ENCODE measurements at regions not wholly inside any gene's neighbourhood (a gene's known extent, or its start where the extent isn't known, plus 50 kb on each side); places are given as distances from the start of the nearest gene placed in this dataset.
"Not testable (repeated sequence)": the region's sequence is repeated elsewhere in the genome, so short reads cannot be mapped to it uniquely, and the experiment has no call there.

DNA sequence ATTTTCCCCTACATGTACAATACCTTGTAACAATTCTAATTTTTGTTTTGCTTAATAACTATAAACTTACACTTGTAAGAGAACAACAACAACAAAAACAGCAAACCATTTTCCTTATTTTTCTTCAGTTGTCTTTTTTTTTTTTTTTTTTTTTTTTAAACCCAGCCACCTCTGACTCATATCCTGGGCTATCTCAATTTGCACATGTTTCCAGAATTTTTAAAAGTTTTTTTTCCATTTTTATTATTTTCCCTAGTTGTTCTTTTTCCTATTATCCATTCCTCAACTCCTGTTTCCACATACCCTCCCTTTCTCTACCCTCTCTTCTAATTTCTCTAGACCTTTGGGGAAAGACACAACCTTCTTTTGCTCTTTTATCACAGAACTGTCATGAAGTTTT, 112.5 kb downstream of the EFEMP1 start:
- no peak for DNase-seq

DNA sequence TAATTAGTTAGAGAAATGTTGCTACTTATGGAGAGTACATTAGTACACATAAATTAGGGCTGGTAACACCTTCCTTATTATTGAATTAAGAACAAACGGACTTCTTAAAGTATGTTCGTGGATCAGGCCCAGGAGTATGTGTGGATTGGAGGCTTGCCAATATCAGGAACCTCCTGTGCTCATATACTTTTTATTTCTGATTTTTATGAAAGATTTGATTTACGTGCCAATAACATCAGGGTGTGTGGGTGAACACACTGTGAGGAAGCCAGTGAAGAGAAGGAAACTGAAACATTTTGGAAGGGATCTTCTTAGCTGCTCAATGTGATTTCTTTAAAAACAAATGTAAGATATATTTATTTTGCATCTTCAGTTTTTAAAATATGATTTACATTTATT, 113.0 kb downstream of the EFEMP1 start:
- DNase-seq, result no peak

- DNase-seq, result no peak
Observed at GRCh38 chr2:55809875-55810621, 113.5 kb downstream of the EFEMP1 start.

DNA sequence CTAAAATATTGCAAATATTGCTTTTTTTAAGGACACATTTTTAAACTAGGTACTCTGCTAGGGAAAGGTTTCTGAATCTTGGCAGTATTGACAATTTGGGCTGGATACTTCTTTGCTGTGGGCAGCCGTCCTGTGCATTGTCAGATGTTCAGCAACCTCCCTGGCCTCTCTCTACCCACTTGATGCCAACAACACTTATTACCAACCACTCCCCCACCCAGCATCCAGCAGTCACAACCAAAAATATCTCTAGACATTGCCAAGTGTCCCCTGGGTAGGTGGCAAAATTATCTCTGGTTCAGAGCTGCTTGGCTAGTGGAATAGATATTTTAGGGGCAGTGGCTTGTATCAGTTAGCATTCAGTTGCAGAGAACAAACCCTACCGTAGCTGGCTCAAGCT, 114.3 kb upstream of the PNPT1 start:
- no peak for DNase-seq

- DNase-seq, result no peak
Observed at GRCh38 chr2:55805686-55806085, 112.0 kb upstream of the PNPT1 start.

DNA sequence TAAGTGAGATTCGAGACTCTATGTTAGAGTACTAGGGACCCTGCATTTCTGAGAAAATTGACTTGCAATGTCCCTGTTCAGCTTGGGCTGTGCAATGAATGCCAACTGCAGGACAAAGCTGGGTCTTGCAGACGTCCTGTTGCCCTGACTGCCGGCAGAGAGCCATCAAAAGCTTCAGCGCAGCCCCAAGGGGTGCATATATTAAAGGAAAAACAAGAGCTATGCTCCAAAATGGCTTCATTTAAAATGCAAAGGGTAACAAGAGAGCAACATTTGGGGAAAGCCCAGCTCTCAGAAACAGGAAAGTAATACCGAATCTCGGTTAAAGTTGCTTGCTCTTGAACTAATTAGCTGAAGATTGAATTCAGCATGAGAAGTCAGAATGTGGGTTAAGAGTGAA, 110.9 kb upstream of the PNPT1 start:
- DNase-seq, result no peak

DNA sequence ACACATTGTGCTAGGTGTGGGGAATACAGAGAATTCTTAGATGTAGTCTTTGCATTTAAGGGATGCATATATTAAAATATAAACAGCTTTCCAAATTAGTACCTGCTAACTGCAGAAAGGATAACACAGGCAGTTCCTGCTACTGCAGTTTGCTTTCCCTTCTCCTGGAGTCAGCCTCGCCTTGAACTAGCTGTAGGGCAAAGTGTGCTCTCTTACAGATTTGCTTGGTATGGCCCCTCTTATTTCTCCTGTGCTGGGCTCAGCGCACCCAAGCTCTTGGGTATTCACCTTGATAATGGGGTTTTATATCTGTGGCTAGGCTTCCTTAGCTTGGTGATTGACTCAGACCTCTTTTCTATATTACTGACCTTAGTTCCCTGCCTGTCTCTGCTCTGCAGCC, 108.4 kb upstream of the PNPT1 start:
- no peak for DNase-seq

- DNase-seq, result no peak
Observed at GRCh38 chr2:55801436-55801835, 107.8 kb upstream of the PNPT1 start.

DNA sequence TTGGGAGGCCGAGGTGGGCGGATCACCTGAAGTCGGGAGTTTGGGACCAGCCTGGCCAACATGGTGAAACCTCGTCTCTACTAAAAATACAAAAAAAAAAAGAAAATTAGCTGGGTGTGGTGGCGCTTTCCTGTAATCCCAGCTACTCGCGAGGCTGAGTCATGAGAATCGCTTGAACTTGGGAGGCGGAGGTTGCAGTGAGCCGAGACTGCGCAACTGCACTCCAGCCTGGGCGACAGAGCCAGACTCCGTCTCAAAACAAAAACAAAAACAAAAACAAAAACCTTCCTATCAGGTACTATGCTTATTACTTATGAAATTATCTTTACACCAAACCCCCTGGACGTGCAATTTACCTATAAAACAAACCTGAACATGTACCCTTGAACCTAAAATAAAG, 106.0 kb upstream of the PNPT1 start:
- DNase-seq, result not testable (repeated sequence)

DNA sequence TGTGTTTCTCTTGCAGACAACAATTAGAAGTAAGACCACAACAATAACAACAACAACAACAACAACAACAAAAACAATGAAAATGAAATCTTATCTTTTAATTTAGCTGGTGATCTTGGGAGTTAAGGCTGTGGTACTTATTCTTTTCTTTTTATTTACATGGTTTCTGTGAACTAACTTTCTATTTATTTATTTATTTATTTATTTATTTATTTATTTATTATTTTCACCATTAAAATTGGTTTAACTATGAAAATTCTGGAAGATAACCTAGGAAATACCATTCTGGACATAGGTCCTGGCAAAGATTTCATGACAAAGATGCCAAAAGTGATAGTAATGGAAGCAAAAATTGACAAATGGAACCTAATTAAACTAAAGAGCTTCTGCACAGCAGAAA, 102.5 kb upstream of the PNPT1 start:
- DNase-seq, result no peak

DNA sequence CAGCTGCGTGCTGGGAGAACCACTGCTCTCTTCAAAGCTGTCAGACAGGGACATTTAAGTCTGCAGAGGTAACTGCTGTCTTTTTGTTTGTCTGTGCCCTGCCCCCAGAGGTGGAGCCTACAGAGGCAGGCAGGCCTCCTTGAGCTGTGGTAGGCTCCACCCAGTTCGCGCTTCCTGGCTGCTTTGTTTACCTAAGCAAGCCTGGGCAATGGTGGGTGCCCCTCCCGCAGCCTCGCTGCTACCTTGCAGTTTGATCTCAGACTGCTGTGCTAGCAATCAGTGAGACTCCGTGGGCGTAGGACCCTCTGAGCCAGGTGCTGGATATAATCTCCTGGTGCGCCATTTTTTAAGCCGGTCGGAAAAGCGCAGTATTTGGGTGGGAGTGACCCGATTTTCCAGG, 100.0 kb upstream of the PNPT1 start:
- not testable (repeated sequence) for DNase-seq

DNA sequence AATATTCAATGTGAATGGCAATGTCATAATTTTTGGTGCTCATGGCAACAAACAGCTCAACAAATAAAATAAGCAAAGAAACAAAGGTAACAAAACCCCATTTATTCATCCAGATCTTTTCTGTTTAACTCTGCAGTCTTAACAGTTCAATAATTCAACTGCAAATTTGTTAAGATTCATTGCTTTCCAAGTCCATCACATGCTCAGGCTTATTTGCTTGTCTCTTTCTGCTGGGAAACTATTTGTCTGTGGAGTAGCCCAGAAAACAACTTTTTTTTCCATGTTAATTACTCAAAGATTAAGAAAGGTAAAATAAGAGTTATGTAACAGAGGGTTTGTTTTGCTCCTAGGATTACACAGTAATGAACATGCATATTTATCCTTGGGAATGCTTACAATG, 92.6 kb upstream of the PNPT1 start:
- DNase-seq, result no peak

DNA sequence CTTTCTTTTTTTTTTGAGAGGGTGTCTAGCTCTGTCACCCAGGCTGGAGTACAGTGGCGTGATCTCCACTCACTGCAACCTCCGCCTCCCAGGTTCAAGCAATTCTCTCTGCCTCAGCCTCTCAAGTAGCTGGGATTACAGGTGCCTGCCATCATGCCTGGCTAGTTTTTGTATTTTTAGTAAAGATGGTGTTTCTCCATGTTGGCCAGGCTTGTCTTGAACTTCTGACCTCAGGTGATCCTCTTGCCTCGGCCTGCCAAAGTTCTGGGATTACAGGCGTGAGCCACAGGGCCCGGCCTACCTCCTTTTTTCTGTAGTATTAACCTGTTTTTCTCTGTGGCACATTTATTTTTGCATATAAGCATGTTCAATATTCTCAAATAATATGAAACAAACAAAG, 90.1 kb upstream of the PNPT1 start:
- DNase-seq, result not testable (repeated sequence)

- no peak for DNase-seq
Observed at GRCh38 chr2:55782528-55783173, 89.0 kb upstream of the PNPT1 start.

DNA sequence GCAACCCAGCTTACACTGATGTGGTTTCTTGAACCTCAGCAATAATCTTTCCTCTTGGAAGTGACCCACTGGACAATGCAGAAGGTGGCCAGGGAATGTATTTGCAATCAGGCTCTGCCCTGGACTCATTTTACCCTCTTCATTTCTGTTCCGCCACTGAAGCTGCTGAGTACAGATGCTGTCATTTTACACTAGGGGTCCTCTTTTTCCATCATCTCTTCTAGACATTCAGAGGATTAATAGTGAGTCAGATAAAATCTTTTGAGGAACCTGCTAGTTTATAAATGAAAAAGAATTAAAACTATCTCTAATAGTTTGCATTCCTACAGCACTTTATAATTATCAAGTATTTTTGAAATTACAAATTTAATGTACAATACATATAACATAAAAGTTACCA, 87.9 kb upstream of the PNPT1 start:
- no peak for DNase-seq

DNA sequence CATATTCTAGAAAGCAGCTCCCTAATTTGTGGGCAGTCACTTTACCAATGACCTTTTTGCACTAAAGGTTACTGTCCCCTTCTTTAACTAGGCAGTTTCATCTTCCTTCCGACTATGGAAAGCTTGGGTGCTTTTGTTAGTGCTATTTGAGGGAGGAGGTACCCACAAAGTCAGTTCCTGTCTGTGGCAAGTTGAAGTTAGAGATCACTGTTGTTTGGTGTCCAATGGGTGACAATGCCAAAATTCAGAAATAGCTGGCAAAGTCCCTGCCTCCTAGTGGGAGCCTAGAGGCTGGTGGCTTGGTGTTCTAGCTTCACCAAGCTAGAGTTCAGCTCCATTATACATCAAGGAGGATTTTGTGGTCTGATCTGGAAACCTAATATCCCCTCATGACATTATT, 87.1 kb upstream of the PNPT1 start:
- DNase-seq, result no peak

- no peak for DNase-seq
Observed at GRCh38 chr2:55779459-55780421, 86.1 kb upstream of the PNPT1 start.

GRCh38 chr2:55776966-55777365, 83.3 kb upstream of the PNPT1 start:
- no peak for DNase-seq

DNA sequence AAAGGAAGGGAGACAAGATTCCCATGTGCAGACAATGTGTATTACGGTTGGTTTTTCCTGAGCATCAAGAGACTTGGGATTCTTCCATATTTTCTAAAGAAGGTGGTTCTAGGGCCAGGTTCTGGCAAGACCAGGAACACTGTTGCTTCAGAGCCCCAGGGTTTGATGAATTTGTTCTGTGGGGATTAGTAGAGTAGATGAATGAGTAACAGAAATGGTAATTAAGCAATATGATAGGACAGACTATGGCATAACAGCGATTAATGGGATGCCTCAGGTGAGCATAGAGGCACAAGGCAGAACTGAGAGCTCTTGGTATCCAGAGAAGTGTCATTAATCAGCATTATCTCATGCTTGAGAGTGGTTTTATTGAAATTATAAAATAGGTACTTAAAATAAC, 82.8 kb upstream of the PNPT1 start:
- no peak for DNase-seq

- no peak for DNase-seq
Observed at GRCh38 chr2:55775828-55776227, 82.2 kb upstream of the PNPT1 start.

DNA sequence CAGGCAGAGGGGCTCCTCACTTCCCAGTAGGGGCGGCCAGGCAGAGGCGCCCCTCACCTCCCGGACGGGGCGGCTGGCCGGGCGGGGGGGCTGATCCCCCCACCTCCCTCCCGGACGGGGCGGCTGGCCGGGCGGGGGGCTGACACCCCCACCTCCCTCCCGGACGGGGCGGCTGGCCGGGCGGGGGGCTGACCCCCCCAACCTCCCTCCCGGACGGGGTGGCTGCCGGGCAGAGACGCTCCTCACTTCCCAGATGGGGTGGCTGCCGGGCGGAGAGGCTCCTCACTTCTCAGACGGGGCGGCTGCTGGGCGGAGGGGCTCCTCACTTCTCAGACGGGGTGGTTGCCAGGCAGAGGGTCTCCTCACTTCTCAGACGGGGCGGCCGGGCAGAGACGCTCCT, 80.0 kb upstream of the PNPT1 start:
- DNase-seq, result not testable (repeated sequence)

DNA sequence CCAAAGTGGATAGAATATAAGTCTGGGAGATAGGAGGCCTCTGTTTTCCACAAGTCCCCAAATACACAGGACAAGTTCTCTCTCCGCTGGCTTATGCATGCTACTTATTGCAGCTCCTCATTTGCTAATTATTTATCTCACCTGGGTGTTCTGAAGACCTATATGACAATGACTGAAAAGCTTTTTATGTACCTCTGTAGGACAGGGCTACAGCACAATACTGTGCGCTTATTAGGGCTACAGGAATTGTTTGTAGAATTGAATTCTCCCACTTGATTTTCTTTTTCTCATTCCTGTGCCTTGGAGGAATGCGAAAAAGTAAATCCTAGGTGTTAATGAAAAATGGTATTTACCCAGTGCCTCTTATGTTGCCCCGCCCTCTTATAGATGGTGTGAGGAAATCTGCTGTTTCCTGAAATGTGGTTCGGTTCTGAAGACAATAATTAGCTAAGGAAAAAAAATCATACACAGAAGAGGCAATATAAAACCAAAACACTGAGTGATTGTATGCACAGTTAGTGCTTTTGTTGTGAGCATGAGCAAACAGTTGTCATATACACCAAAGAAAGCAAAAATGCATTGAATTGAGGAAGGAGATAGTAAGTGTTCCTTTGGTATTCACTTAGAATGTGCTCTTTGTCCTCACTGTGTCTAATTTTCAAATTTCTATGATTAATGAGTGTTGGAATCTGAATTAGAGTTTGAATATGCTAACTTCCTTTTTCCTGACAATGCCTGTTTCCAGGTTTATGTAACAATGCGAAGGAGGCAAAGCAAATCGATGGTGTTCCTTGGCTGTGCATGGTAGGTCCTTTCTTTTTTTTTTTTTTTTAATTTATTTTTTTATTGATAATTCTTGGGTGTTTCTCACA, 78.7 kb upstream of the PNPT1 start:
- no peak for DNase-seq

GRCh38 chr2:55771612-55772011, 78.0 kb upstream of the PNPT1 start:
- peak; percentile 1 for DNase-seq
